ENCODE measurements at regions not wholly inside any gene's neighbourhood (a gene's known extent, or its start where the extent isn't known, plus 50 kb on each side); places are given as distances from the start of the nearest gene placed in this dataset.

DNA sequence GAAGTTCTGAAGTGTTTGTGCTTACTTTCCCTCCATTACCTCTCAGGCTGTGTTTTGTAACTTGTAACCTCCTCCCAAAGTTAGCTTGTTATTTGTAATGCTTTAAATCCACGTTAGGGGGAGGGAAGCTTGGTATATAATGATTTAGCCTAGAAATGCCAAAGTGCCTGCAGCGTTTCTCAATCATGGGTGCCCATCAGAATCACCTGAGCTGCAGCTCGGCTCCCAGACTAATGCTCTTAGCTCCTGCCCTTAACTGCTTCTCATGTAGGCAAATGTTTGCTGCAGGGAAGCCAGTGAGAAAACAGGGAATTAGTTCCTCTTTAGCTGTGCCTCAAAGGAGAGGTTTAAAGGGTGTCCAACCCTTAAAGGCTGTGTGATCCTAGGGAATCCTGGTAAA lies 219.2 kb upstream of the NAALADL2 start:
- BruUV-seq (replicated peaks) = no TSS peak
- Histone ChIP-seq H3K4me3 (no peak overlapping the region), H3K36me3 (ENCODE audit: control insufficient read depth in 2 of 2, insufficient read depth in 2 of 2, low read length in 1 of 2) (no peaks in the 10 kb centered on the region), H3K9me3 (replicated peaks; ENCODE audit: control insufficient read depth, insufficient read depth, low read length) (no peaks in the 10 kb centered on the region), H3K79me2 (ENCODE audit: control insufficient read depth, insufficient read depth, low read length) (no peaks in the 10 kb centered on the region), H3K27me3 (replicated peaks in 1 of 2; ENCODE audit: control insufficient read depth in 2 of 2, insufficient read depth in 2 of 2, low read length in 1 of 2) (no peaks in the 10 kb centered on the region), H3K9ac (ENCODE audit: control insufficient read depth, insufficient read depth, low read length) (no peak overlapping the region), H3K27ac (ENCODE audit: control insufficient read depth, insufficient read depth) (no peak overlapping the region), H2AFZ (ENCODE audit: control insufficient read depth, low read depth, low read length) (no peak overlapping the region), H4K20me1 (ENCODE audit: control insufficient read depth, insufficient read depth) (no peaks in the 10 kb centered on the region), H3K4me1 (ENCODE audit: control insufficient read depth, insufficient read depth, low read length) (no peaks in the 10 kb centered on the region), H3K4me2 (ENCODE audit: control insufficient read depth, insufficient read depth) (no peak overlapping the region)
- ATAC-seq = no peak
- ChIA-PET POLR2A (no interaction called here), SMC1A (ENCODE audit: uncharacterized antibody, unreplicated experiment) (interaction anchor here (0.8 kb wide), 1 partner anchor 10 kb away, joined by 3 read pairs; no protein-coding TSS in a partner anchor), CTCF (interaction anchor here (1.2 kb wide), 1 partner anchor 13 kb away, joined by 3 read pairs; no protein-coding TSS in a partner anchor), RAD21 (ENCODE audit: unreplicated experiment) (no interaction called here)
- no peak for TF ChIP-seq ZNF207 (IDR thresholded peaks at IDR 0.05; ENCODE audit: borderline replicate concordance)
- TF ChIP-seq EED (IDR thresholded peaks at IDR 0.05; ENCODE audit: low read depth) = no peak
- TF ChIP-seq GATAD2B (conservative IDR thresholded peaks at IDR 0.05; ENCODE audit: low read depth) = no peak
- TF ChIP-seq, protein P1, sequence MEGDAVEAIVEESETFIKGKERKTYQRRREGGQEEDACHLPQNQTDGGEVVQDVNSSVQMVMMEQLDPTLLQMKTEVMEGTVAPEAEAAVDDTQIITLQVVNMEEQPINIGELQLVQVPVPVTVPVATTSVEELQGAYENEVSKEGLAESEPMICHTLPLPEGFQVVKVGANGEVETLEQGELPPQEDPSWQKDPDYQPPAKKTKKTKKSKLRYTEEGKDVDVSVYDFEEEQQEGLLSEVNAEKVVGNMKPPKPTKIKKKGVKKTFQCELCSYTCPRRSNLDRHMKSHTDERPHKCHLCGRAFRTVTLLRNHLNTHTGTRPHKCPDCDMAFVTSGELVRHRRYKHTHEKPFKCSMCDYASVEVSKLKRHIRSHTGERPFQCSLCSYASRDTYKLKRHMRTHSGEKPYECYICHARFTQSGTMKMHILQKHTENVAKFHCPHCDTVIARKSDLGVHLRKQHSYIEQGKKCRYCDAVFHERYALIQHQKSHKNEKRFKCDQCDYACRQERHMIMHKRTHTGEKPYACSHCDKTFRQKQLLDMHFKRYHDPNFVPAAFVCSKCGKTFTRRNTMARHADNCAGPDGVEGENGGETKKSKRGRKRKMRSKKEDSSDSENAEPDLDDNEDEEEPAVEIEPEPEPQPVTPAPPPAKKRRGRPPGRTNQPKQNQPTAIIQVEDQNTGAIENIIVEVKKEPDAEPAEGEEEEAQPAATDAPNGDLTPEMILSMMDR (IDR thresholded peaks at IDR 0.05 in 2 of 3, conservative IDR thresholded peaks at IDR 0.05 in 1 of 3; ENCODE audit: control insufficient read depth in 2 of 3, extremely low read depth in 1 of 3, insufficient read depth in 1 of 3, low read depth in 3 of 3, low read length in 3 of 3) = no peak
- TF ChIP-seq RUNX3 (IDR thresholded peaks at IDR 0.05; ENCODE audit: low read length) = no peak
- TF ChIP-seq IRF4 (IDR thresholded peaks at IDR 0.05; ENCODE audit: low read depth, low read length) = no peak
- TF ChIP-seq, protein P2, sequence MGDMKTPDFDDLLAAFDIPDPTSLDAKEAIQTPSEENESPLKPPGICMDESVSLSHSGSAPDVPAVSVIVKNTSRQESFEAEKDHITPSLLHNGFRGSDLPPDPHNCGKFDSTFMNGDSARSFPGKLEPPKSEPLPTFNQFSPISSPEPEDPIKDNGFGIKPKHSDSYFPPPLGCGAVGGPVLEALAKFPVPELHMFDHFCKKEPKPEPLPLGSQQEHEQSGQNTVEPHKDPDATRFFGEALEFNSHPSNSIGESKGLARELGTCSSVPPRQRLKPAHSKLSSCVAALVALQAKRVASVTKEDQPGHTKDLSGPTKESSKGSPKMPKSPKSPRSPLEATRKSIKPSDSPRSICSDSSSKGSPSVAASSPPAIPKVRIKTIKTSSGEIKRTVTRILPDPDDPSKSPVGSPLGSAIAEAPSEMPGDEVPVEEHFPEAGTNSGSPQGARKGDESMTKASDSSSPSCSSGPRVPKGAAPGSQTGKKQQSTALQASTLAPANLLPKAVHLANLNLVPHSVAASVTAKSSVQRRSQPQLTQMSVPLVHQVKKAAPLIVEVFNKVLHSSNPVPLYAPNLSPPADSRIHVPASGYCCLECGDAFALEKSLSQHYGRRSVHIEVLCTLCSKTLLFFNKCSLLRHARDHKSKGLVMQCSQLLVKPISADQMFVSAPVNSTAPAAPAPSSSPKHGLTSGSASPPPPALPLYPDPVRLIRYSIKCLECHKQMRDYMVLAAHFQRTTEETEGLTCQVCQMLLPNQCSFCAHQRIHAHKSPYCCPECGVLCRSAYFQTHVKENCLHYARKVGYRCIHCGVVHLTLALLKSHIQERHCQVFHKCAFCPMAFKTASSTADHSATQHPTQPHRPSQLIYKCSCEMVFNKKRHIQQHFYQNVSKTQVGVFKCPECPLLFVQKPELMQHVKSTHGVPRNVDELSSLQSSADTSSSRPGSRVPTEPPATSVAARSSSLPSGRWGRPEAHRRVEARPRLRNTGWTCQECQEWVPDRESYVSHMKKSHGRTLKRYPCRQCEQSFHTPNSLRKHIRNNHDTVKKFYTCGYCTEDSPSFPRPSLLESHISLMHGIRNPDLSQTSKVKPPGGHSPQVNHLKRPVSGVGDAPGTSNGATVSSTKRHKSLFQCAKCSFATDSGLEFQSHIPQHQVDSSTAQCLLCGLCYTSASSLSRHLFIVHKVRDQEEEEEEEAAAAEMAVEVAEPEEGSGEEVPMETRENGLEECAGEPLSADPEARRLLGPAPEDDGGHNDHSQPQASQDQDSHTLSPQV (IDR thresholded peaks at IDR 0.05) = no peak
- DNase-seq (ENCODE audit: low read depth, low spot score) = no peak
- no peak for FAIRE-seq
- intact Hi-C loops (cut with micrococcal nuclease; ENCODE audit: unreplicated experiment) (no loop called here), in situ Hi-C loops (cut with MboI) (no loop called here)
- 0% methylated on average over 3 of the region's 3 CpGs for WGBS (ENCODE audit: insufficient coverage, insufficient replicate concordance, low lambda C conversion rate, missing lambda C conversion rate)
